ENCODE measurements at regions not wholly inside any gene's neighbourhood (a gene's known extent, or its start where the extent isn't known, plus 50 kb on each side); places are given as distances from the start of the nearest gene placed in this dataset.

GRCh38 chr10:4609251-4609650 is 216.8 kb upstream of the AKR1E2 start:
- no peaks in the 10 kb centered on the region for H3K79me2 ChIP-seq (ENCODE audit: control insufficient read depth, insufficient read depth, low read length)
- H4K20me1 ChIP-seq (ENCODE audit: control insufficient read depth, insufficient read depth, low read length, poor library complexity, severe bottlenecking) = no peaks in the 10 kb centered on the region
- DNase-seq (no peak), ATAC-seq (ENCODE audit: low read depth) (no peak)
- no peak overlapping the region for H3K4me3 ChIP-seq (ENCODE audit: control extremely low read depth in 1 of 5, extremely low read depth in 1 of 5, insufficient read depth in 1 of 5, low read depth in 2 of 5, low read length in 4 of 5)
- no peak overlapping the region for H2AFZ ChIP-seq (ENCODE audit: insufficient read depth, low read depth, low read length, poor library complexity, severe bottlenecking)
- Mint-ChIP-seq H3K9me3 (ENCODE audit: insufficient read depth) (no peaks in the 10 kb centered on the region), H3K27me3 (peaks cover 3% of the 10 kb centered on the region), H3K4me1 (no peaks in the 10 kb centered on the region), H3K27ac (no peak overlapping the region), H3K4me3 (no peak overlapping the region)
- ChIA-PET CTCF (no interaction called here), POLR2A (no interaction called here)
- no peaks in the 10 kb centered on the region for H3K9me3 ChIP-seq (ENCODE audit: control extremely low read depth in 1 of 3, control insufficient read depth in 2 of 3, insufficient read depth in 1 of 3, low read length in 2 of 3)
- intact Hi-C loops (cut with micrococcal nuclease) = no loop called here
- no peak overlapping the region for H3K27ac ChIP-seq (ENCODE audit: low read length in 2 of 2)
- no peaks in the 10 kb centered on the region for H3K4me1 ChIP-seq (ENCODE audit: control insufficient read depth in 2 of 2, insufficient read depth in 2 of 2, low read length in 2 of 2)
- H3K36me3 ChIP-seq (replicated peaks in 1 of 2; ENCODE audit: control extremely low read depth in 1 of 2, control insufficient read depth in 1 of 2, extremely low read depth in 1 of 2, insufficient read depth in 2 of 2, low read length in 1 of 2) = no peaks in the 10 kb centered on the region
- TF ChIP-seq EZH2 (IDR thresholded peaks at IDR 0.05; ENCODE audit: borderline replicate concordance, insufficient read depth, low read depth, low read length, poor library complexity, severe bottlenecking) = no peak
- no peak overlapping the region for H3K9ac ChIP-seq (ENCODE audit: low read length)
- no CpG with 5 or more reads among the region's 1 CpG for WGBS (ENCODE audit: insufficient coverage)
- no peaks in the 10 kb centered on the region for H3K27me3 ChIP-seq (replicated peaks in 1 of 4; ENCODE audit: control extremely low read depth in 1 of 4, control insufficient read depth in 3 of 4, insufficient read depth in 4 of 4, low read length in 3 of 4)
- no peak overlapping the region for H3K4me2 ChIP-seq (replicated peaks; ENCODE audit: low read depth, low read length, poor library complexity, severe bottlenecking)

GRCh38 chr10:4607681-4608080 is 218.3 kb upstream of the AKR1E2 start:
- Histone ChIP-seq H3K27me3 (replicated peaks in 1 of 4; ENCODE audit: control extremely low read depth in 1 of 4, control insufficient read depth in 3 of 4, insufficient read depth in 4 of 4, low read length in 3 of 4) (no peaks in the 10 kb centered on the region), H3K27ac (ENCODE audit: low read length in 2 of 2) (no peak overlapping the region), H2AFZ (ENCODE audit: insufficient read depth, low read depth, low read length, poor library complexity, severe bottlenecking) (no peak overlapping the region), H3K4me3 (ENCODE audit: control extremely low read depth in 1 of 5, extremely low read depth in 1 of 5, insufficient read depth in 1 of 5, low read depth in 2 of 5, low read length in 4 of 5) (no peak overlapping the region), H3K4me2 (replicated peaks; ENCODE audit: low read depth, low read length, poor library complexity, severe bottlenecking) (no peak overlapping the region), H3K4me1 (ENCODE audit: control insufficient read depth in 2 of 2, insufficient read depth in 2 of 2, low read length in 2 of 2) (no peaks in the 10 kb centered on the region), H3K9ac (ENCODE audit: low read length) (no peak overlapping the region), H3K9me3 (ENCODE audit: control extremely low read depth in 1 of 3, control insufficient read depth in 2 of 3, insufficient read depth in 1 of 3, low read length in 2 of 3) (no peaks in the 10 kb centered on the region), H3K36me3 (replicated peaks in 1 of 2; ENCODE audit: control extremely low read depth in 1 of 2, control insufficient read depth in 1 of 2, extremely low read depth in 1 of 2, insufficient read depth in 2 of 2, low read length in 1 of 2) (no peaks in the 10 kb centered on the region), H3K79me2 (ENCODE audit: control insufficient read depth, insufficient read depth, low read length) (no peaks in the 10 kb centered on the region), H4K20me1 (ENCODE audit: control insufficient read depth, insufficient read depth, low read length, poor library complexity, severe bottlenecking) (no peaks in the 10 kb centered on the region)
- WGBS (ENCODE audit: insufficient coverage) = 85% methylated on average over 12 of the region's 13 CpGs
- intact Hi-C loops (cut with micrococcal nuclease) = no loop called here
- H3K27me3 Mint-ChIP-seq = peaks cover 3% of the 10 kb centered on the region
- ATAC-seq (ENCODE audit: low read depth) (no peak), DNase-seq (no peak)
- ChIA-PET CTCF (no interaction called here), POLR2A (no interaction called here)
- no peak overlapping the region for H3K4me3 Mint-ChIP-seq
- H3K4me1 Mint-ChIP-seq = no peaks in the 10 kb centered on the region
- no peak for TF ChIP-seq EZH2 (IDR thresholded peaks at IDR 0.05; ENCODE audit: borderline replicate concordance, insufficient read depth, low read depth, low read length, poor library complexity, severe bottlenecking)
- TF ChIP-seq CTCF (IDR thresholded peaks at IDR 0.05) = no peak
- H3K9me3 Mint-ChIP-seq (ENCODE audit: insufficient read depth) = no peaks in the 10 kb centered on the region
- no peak overlapping the region for H3K27ac Mint-ChIP-seq

All from B cell (primary cell).